HG03442 (cell line): ENCODE measurements at regions not wholly inside any gene's neighbourhood (a gene's known extent, or its start where the extent isn't known, plus 50 kb on each side); places are given as distances from the start of the nearest gene placed in this dataset.

Source experiments
- ATAC-seq: cut with Tn5 transposase; IDR thresholded peaks from one replicate; pipeline ENCODE4 v1.9.1; 2021; ENCODE audit warnings: mild to moderate bottlenecking, moderate library complexity; ENCODE audit not compliant: unreplicated experiment

GRCh38 chr14:36035675-36036074 lies 140.8 kb downstream of the PTCSC3 start:
- no peak for ATAC-seq

- no peak for ATAC-seq
Measured at GRCh38 chr14:36028665-36029064, 147.9 kb downstream of the PTCSC3 start.

GRCh38 chr14:36028218-36028617 lies 148.3 kb downstream of the PTCSC3 start:
- no peak for ATAC-seq

- no peak for ATAC-seq
Measured at GRCh38 chr14:36027354-36027753, 149.2 kb downstream of the PTCSC3 start.

- no peak for ATAC-seq
Measured at GRCh38 chr14:36022765-36023410, 153.6 kb downstream of the PTCSC3 start.

- no peak for ATAC-seq
Measured at GRCh38 chr14:36021591-36022320, 154.8 kb downstream of the PTCSC3 start.

- no peak for ATAC-seq
Measured at GRCh38 chr14:36021030-36021422, 155.5 kb downstream of the PTCSC3 start.

- no peak for ATAC-seq
Measured at GRCh38 chr14:36020120-36021029, 156.1 kb downstream of the PTCSC3 start.

- ATAC-seq = no peak
Measured at GRCh38 chr14:36019126-36019525, 157.4 kb downstream of the PTCSC3 start.

GRCh38 chr14:36014236-36014635 lies 162.3 kb downstream of the PTCSC3 start:
- no peak for ATAC-seq

GRCh38 chr14:36013483-36013882 lies 163.0 kb downstream of the PTCSC3 start:
- no peak for ATAC-seq

- ATAC-seq = no peak
Measured at GRCh38 chr14:36012621-36013020, 163.9 kb downstream of the PTCSC3 start.

- ATAC-seq = no peak
Measured at GRCh38 chr14:36009643-36010042, 166.9 kb downstream of the PTCSC3 start.

GRCh38 chr14:36006623-36007022 lies 169.9 kb downstream of the PTCSC3 start:
- ATAC-seq = no peak

- ATAC-seq = no peak
Measured at GRCh38 chr14:36005670-36006069, 170.9 kb downstream of the PTCSC3 start.

GRCh38 chr14:36001936-36002335 lies 174.6 kb downstream of the PTCSC3 start:
- no peak for ATAC-seq

- no peak for ATAC-seq
Measured at GRCh38 chr14:35999294-35999693, 173.2 kb downstream of the BRMS1L start.

GRCh38 chr14:35998303-35998702 lies 172.2 kb downstream of the BRMS1L start:
- ATAC-seq = no peak

GRCh38 chr14:35993684-35993960 lies 167.5 kb downstream of the BRMS1L start:
- ATAC-seq = no peak

GRCh38 chr14:35992816-35993683 lies 166.9 kb downstream of the BRMS1L start:
- ATAC-seq = no peak

GRCh38 chr14:35991356-35991755 lies 165.2 kb downstream of the BRMS1L start:
- no peak for ATAC-seq
